ENCODE measurements at regions not wholly inside any gene's neighbourhood (a gene's known extent, or its start where the extent isn't known, plus 50 kb on each side); places are given as distances from the start of the nearest gene placed in this dataset.

DNA sequence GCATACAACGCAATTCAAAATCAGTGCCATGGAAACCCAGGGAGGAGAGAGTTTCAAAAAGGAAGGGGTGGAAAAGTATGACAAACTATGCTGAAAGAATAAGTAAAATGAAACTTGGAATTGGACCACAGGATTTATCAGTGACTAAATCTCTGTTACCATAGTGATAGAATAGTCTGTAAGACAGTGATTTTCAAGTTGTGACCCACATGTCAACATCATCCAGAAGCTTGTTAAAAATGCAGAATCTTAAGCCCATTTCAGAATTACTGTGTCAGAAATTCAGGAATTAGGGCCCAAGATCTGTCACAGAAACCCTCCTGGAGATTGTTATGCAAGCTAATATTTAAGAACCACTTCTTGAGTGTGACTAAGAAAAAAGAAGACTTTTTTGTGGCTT lies 417.7 kb upstream of the JAG1 start:
- TF ChIP-seq POLR2A (IDR thresholded peaks at IDR 0.05) (no peak), EP300 (IDR thresholded peaks at IDR 0.05) (no peak)
- TF ChIP-seq, protein P1, sequence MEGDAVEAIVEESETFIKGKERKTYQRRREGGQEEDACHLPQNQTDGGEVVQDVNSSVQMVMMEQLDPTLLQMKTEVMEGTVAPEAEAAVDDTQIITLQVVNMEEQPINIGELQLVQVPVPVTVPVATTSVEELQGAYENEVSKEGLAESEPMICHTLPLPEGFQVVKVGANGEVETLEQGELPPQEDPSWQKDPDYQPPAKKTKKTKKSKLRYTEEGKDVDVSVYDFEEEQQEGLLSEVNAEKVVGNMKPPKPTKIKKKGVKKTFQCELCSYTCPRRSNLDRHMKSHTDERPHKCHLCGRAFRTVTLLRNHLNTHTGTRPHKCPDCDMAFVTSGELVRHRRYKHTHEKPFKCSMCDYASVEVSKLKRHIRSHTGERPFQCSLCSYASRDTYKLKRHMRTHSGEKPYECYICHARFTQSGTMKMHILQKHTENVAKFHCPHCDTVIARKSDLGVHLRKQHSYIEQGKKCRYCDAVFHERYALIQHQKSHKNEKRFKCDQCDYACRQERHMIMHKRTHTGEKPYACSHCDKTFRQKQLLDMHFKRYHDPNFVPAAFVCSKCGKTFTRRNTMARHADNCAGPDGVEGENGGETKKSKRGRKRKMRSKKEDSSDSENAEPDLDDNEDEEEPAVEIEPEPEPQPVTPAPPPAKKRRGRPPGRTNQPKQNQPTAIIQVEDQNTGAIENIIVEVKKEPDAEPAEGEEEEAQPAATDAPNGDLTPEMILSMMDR (IDR thresholded peaks at IDR 0.05): no peak
